HG03280 (cell line): ENCODE measurements at regions not wholly inside any gene's neighbourhood (a gene's known extent, or its start where the extent isn't known, plus 50 kb on each side); places are given as distances from the start of the nearest gene placed in this dataset.
"Not testable (repeated sequence)": the region's sequence is repeated elsewhere in the genome, so short reads cannot be mapped to it uniquely, and the experiment has no call there.

Experiments
- ATAC-seq: cut with Tn5 transposase; IDR thresholded peaks from one replicate; pipeline ENCODE4 v1.9.1; 2021; ENCODE audit warnings: mild to moderate bottlenecking, moderate library complexity; ENCODE audit not compliant: unreplicated experiment

DNA sequence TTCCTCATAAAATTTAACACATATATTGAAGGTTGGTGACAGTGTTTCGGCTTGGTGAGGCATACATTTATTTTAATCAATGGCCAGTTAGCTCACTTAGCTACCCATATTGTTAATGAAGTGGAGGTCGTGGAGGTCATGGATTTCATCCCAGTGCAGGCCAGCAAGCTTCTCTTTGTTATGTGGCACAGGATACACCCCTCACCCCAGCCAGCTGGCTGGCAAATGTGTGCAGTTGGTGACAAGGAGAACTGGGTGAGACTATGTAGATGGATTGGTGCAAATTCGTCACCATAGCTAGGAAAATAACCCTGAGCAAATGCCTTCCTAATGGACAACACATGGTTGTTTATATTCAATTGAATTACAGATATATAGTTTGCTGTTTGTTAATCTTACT lies 50.5 kb upstream of the FOXP2 start:
- ATAC-seq: no peak

DNA sequence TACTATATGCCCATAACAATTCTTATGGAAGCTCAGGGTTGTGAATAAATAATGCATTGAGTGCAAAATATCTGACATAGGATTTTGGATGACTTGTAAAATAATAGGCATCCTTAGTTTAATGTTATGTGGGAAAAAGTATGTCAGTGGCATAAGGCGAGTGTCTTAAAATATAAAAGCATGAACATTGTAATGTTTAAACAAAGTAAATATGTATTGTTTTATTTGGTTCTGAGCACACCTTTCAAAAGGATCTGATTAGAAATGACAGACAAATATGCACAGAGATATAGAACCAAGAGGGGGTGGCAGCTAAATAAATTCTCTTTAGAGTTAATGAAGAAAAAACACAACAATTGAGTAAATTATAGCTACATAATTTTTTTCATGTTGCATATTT lies 51.3 kb upstream of the FOXP2 start:
- no peak for ATAC-seq

GRCh38 chr7:114358911-114359310 lies 55.7 kb upstream of the FOXP2 start:
- ATAC-seq: no peak

GRCh38 chr7:114356133-114356532 lies 58.5 kb upstream of the FOXP2 start:
- ATAC-seq: no peak

DNA sequence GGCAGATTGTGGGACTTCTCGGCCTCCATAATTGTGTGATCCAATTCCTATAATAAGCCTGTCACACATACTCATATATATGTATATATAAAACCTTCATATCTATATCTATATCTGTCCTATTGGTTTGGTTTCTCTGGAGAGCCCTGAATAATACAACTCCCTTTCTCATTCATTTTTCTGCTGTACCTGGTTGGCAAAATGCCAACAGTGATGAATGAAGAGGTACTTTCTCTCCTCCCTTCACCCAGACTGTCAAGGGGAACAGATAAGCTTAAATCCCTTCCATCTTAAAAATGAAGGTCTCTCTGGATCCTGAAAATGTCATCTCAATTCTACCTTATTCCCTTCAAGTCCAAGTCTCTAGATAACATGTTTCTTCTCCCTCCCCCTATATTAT lies 60.3 kb upstream of the FOXP2 start:
- no peak for ATAC-seq

DNA sequence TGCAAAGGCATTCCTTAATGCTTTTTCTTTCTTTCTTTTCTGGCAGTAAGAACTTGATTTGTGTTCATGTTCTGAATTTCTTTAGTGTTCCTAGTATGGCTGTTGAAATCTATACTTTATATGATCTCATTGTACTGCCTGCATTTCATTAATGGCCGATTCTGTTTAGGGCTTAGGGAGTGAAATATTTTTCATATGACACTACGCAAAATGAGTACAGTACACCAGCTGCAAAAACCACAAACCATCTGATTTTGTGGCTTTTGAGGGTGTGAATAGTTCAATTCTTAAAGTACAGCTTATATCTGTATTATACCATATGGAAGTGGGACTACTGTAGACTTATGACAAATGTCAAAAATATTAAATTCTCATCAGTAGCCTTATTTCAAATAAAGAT lies 69.1 kb upstream of the FOXP2 start:
- ATAC-seq: no peak

DNA sequence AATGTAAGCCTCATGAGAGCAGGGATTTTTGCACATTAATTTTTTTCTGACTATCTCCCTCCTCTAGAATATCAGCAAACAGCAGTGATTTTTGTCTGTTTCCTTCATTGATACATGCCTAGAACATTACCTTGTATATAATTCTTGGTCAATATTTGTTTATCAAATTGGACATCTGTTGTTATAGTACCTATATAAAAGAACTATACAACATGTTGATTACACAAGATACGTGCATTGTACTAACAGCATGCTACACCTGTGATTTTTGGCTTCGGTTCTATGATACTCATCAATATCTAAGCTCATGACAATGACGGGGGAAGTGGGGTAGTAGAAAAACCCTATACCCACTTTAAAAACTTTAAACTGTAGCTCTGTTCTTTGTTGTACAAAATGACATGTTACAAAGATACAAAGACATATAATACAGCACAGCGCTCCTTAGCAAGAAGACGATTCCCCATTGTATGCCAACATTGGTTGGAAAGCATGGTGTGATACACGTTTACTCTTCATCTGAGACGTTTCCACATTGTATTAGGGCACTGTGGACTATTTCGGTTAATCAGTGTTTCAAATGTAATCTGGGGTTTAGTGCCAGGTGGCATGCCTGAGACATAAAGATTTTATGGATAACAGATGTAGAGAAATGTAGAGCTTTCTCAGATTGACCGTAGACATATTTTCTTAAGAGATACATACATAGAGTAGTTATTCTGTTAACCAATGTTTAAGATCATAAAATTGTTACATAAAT lies 70.5 kb upstream of the FOXP2 start:
- no peak for ATAC-seq

DNA sequence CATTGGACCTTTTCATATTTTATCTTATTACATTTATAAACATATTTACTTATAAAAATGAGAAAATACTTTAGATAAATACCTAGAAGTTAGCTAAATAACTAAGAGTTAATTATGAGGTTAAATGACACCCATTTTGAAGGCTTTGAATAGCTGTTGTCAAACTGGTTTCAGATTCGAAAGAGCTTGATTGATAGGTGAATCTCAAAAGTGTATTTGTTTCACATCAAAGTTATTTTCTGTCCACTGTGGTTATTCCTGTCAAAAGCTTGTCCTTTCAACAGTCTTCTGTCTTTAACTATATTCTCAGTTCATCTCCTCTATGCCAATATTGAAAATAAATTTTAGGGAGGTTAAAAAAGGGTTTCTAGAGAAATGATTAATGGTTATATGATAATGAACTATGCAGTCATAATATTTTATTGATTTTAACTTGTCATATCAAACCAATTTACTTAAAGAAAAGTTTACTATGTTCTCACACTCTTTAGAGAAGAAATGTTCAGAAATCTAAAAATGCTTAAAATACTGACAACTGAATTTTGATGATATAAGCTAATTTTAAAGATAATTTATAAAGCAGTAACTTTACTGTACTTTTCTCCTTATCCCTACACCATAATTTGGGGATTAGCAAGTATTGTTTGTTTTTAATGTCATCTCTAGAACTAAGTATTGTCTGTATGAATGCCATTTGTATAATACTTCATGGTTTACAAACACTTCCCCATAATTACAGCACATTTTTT lies 72.0 kb upstream of the FOXP2 start:
- ATAC-seq: no peak

- ATAC-seq: no peak
These were observed 73.0 kb upstream of the FOXP2 start for GRCh38 chr7:114341648-114342047.

GRCh38 chr7:114334989-114335388 lies 79.6 kb upstream of the FOXP2 start:
- ATAC-seq: no peak

- ATAC-seq: not testable (repeated sequence)
These were observed 85.2 kb upstream of the FOXP2 start for GRCh38 chr7:114329458-114329857.

DNA sequence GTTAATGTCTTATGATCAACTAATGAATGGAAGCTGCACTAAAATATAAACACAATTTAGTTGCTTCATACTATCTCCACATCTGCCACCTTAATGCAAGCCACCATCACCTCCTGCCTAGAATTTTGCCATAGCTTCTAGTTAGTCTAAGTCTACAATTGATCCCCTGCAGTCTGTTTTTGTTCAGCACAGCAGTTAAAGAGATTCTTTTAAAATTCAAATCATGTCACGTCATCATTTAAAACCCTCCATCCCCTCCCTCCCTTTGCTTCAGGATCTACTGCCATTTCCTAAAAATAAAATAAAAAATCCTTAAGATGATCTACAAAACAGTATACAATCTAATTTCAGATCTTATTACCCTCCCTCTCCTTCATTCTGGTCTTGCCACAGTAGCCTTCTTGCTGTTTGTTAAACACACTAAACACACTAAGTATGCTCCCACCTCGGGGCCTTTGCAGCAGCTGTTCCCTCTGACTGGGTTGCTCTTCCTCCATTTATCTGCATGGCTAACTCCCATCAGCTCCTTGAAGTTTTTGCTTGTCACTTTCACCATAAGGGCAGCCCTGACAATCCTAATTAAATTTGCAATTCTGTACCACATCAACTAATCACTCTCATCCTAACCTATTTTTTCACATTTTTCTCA lies 97.0 kb upstream of the FOXP2 start:
- ATAC-seq: no peak

GRCh38 chr7:114312649-114313048 lies 102.0 kb upstream of the FOXP2 start:
- ATAC-seq: no peak

DNA sequence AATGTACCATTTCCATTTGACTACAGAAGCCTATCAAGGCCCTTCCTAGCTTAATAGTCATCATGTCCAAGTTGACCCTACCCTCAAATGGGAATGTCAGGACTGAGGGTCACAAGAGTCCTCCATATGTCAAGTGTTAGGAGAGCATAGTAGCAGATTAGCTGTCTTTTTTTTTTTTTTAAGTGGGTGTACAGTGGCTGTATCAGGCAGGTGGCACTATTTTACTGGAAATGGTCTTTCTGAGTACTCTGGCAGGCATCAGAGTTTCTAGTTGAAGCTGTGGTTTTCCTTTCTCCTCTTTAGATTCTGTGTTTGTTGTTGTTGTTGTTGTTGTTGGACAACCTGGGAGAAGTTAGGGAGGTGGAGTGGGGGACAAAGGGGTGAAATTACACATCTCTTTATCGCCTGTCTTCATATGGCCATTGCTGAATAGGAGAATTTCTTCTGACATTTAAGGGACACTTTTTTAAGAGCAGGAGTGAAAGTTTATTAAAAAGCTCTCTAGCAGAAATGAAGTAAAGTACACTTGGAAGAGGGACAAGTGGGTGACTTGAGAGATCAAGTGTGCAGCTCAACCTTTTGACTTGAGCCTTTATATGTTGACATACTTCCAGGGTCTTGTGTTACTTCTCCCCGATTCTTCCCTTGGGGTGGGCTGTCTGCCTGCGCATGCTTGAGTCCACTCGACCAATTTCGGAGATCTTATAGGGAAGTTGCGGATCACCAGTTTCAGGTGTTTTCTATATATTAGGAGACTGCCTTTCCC lies 104.1 kb upstream of the FOXP2 start:
- ATAC-seq: no peak

GRCh38 chr7:114309729-114310128 lies 104.9 kb upstream of the FOXP2 start:
- no peak for ATAC-seq

GRCh38 chr7:114303301-114303700 lies 111.3 kb upstream of the FOXP2 start:
- ATAC-seq: no peak

DNA sequence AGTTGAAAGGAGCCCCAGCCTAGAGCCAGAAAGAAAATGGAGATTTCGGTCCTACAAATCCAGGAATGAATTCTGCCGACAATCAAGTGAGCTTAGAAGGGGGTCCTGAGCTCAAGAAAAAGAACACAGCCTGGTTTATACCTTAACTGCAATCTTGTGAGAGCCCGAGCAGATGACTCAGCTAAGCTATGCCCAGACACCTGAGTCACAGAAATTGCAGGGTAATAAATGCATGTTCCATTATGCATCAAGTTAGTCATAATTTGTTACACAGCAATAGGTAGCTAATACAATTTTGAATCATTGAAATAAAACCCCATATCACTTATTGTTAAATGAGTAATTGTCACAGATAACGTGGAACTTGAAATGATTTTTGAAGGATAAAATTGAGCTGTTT lies 111.8 kb upstream of the FOXP2 start:
- no peak for ATAC-seq

GRCh38 chr7:114298011-114298410 lies 116.6 kb upstream of the FOXP2 start:
- no peak for ATAC-seq

DNA sequence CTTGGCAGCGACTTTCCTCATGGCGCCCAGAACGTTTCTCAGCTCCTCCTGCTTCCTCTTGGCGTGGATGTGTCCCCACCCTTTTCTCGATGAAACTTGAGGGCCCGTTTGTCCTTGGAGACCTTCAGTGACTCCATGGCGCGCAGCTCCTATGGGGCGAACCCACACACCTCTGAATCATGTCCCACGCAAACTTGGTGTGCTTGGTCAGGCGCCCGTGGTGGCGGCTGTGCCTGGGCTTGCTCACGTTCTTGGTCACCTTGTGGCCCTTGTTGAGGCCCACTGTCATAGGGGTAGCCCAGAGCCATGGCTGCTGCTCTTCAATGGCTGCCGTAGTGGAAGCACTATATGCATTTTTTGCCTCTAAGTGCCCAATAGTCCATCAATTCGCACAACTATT lies 117.5 kb upstream of the FOXP2 start:
- no peak for ATAC-seq

- ATAC-seq: no peak
These were observed 119.1 kb upstream of the FOXP2 start for GRCh38 chr7:114295522-114295921.

GRCh38 chr7:114294036-114294435 lies 120.6 kb upstream of the FOXP2 start:
- ATAC-seq: no peak
